Activated naive CD4-positive, alpha-beta T cell treated with anti-CD3 and anti-CD28 coated beads for 36 hours (primary cell): ENCODE measurements at regions not wholly inside any gene's neighbourhood (a gene's known extent, or its start where the extent isn't known, plus 50 kb on each side); places are given as distances from the start of the nearest gene placed in this dataset.
"Not testable (repeated sequence)": the region's sequence is repeated elsewhere in the genome, so short reads cannot be mapped to it uniquely, and the experiment has no call there.

Experiments used
- CTCF ChIA-PET: fragments of 350-600 bp; sonication (Branson Sonifier 250); formaldehyde crosslinking; loops from one replicate; lab custom pipeline; 2021; ENCODE audit warnings: antibody characterized with exemption; lab: Charles Lee
- DNase-seq: peaks from one replicate; pipeline ENCODE4 v3.0.0-alpha.2; 2020
- H3K27ac Mint-ChIP-seq: one replicate; pipeline ENCODE4 v1.8.0; 2021; ENCODE audit warnings: mild to moderate bottlenecking, mixed read lengths
- H3K27me3 Mint-ChIP-seq: one replicate; pipeline ENCODE4 v1.8.0; 2021; ENCODE audit warnings: low read depth, mixed read lengths
- H3K36me3 Mint-ChIP-seq: one replicate; pipeline ENCODE4 v1.8.0; 2021; ENCODE audit warnings: low read depth, mixed read lengths
- H3K4me1 Mint-ChIP-seq: one replicate; pipeline ENCODE4 v1.8.0; 2021; ENCODE audit warnings: low read depth, mixed read lengths
- H3K4me3 Mint-ChIP-seq: one replicate; pipeline ENCODE4 v1.8.0; 2021; ENCODE audit warnings: mild to moderate bottlenecking, moderate library complexity, mixed read lengths
- H3K9me3 Mint-ChIP-seq: one replicate; pipeline ENCODE4 v1.8.0; 2021; ENCODE audit warnings: mixed read lengths
- intact Hi-C: fragments of 100-400 bp; cut with micrococcal nuclease; formaldehyde crosslinking; loops from one replicate; pipeline ENCODE4 v1.15.1; 2023

GRCh38 chr12:83271201-83271600 lies 584.5 kb downstream of the TMTC2 start:
- CTCF ChIA-PET: no interaction called here
- Mint-ChIP-seq H3K27ac (no peak overlapping the region), H3K27me3 (no peaks in the 10 kb centered on the region), H3K36me3 (no peaks in the 10 kb centered on the region), H3K9me3 (peaks cover 14% of the 10 kb centered on the region), H3K4me3 (no peak overlapping the region), H3K4me1 (no peaks in the 10 kb centered on the region)
- intact Hi-C loops: no loop called here
- no peak for DNase-seq

GRCh38 chr12:83265808-83266207 lies 579.1 kb downstream of the TMTC2 start:
- no peaks in the 10 kb centered on the region for H3K27me3 Mint-ChIP-seq
- H3K9me3 Mint-ChIP-seq: peaks cover 5% of the 10 kb centered on the region
- no peak overlapping the region for H3K27ac Mint-ChIP-seq
- intact Hi-C loops: no loop called here
- H3K4me1 Mint-ChIP-seq: no peaks in the 10 kb centered on the region
- DNase-seq: no peak
- CTCF ChIA-PET: no interaction called here
- no peaks in the 10 kb centered on the region for H3K36me3 Mint-ChIP-seq
- H3K4me3 Mint-ChIP-seq: no peak overlapping the region

- H3K4me3 Mint-ChIP-seq: no peak overlapping the region
- CTCF ChIA-PET: no interaction called here
- DNase-seq: no peak
- H3K9me3 Mint-ChIP-seq: no peaks in the 10 kb centered on the region
- no peaks in the 10 kb centered on the region for H3K27me3 Mint-ChIP-seq
- intact Hi-C loops: no loop called here
- no peaks in the 10 kb centered on the region for H3K36me3 Mint-ChIP-seq
- H3K27ac Mint-ChIP-seq: no peak overlapping the region
- H3K4me1 Mint-ChIP-seq: no peaks in the 10 kb centered on the region
Observed at GRCh38 chr12:83261998-83262397, 575.3 kb downstream of the TMTC2 start.

GRCh38 chr12:83260126-83260525 lies 573.4 kb downstream of the TMTC2 start:
- CTCF ChIA-PET: not testable (repeated sequence)

GRCh38 chr12:83257726-83258125 lies 571.0 kb downstream of the TMTC2 start:
- H3K4me1 Mint-ChIP-seq: no peaks in the 10 kb centered on the region
- no peaks in the 10 kb centered on the region for H3K36me3 Mint-ChIP-seq
- CTCF ChIA-PET: no interaction called here
- no peak overlapping the region for H3K4me3 Mint-ChIP-seq
- no peaks in the 10 kb centered on the region for H3K27me3 Mint-ChIP-seq
- intact Hi-C loops: loop anchor here (5.0 kb wide), 1 partner anchor 570 kb away; the partner anchor contains the start of gene TMTC2
- DNase-seq: no peak
- H3K27ac Mint-ChIP-seq: no peak overlapping the region
- H3K9me3 Mint-ChIP-seq: peaks cover 3% of the 10 kb centered on the region

More at GRCh38 chr12:83260126-83260525, 573.4 kb downstream of the TMTC2 start:
- H3K4me1 Mint-ChIP-seq, H3K36me3 Mint-ChIP-seq, H3K4me3 Mint-ChIP-seq, H3K27ac Mint-ChIP-seq, H3K9me3 Mint-ChIP-seq, intact Hi-C loops, H3K27me3 Mint-ChIP-seq, DNase-seq: not testable (repeated sequence)

- DNase-seq: no peak
- intact Hi-C loops: loop anchor here (5.0 kb wide), 1 partner anchor 569 kb away; the partner anchor contains the start of gene TMTC2
- no peak overlapping the region for H3K4me3 Mint-ChIP-seq
- CTCF ChIA-PET: no interaction called here
- no peaks in the 10 kb centered on the region for H3K27me3 Mint-ChIP-seq
- H3K27ac Mint-ChIP-seq: no peak overlapping the region
- no peaks in the 10 kb centered on the region for H3K36me3 Mint-ChIP-seq
- H3K9me3 Mint-ChIP-seq: peaks cover 3% of the 10 kb centered on the region
- H3K4me1 Mint-ChIP-seq: no peaks in the 10 kb centered on the region
Observed at GRCh38 chr12:83256562-83256961, 569.9 kb downstream of the TMTC2 start.

GRCh38 chr12:83250866-83251265 lies 564.2 kb downstream of the TMTC2 start:
- Mint-ChIP-seq H3K4me1 (no peaks in the 10 kb centered on the region), H3K36me3 (no peaks in the 10 kb centered on the region), H3K4me3 (no peak overlapping the region), H3K27ac (no peak overlapping the region), H3K27me3 (no peaks in the 10 kb centered on the region), H3K9me3 (peaks cover 1% of the 10 kb centered on the region)
- CTCF ChIA-PET: no interaction called here
- no peak for DNase-seq
- intact Hi-C loops: no loop called here

- Mint-ChIP-seq H3K27me3 (no peaks in the 10 kb centered on the region), H3K27ac (no peak overlapping the region), H3K9me3 (no peaks in the 10 kb centered on the region), H3K36me3 (no peaks in the 10 kb centered on the region), H3K4me3 (no peak overlapping the region), H3K4me1 (no peaks in the 10 kb centered on the region)
- CTCF ChIA-PET: no interaction called here
- no peak for DNase-seq
- intact Hi-C loops: no loop called here
Observed at GRCh38 chr12:83245156-83245555, 558.5 kb downstream of the TMTC2 start.

- H3K36me3 Mint-ChIP-seq: no peaks in the 10 kb centered on the region
- no peaks in the 10 kb centered on the region for H3K9me3 Mint-ChIP-seq
- CTCF ChIA-PET: no interaction called here
- no peak for DNase-seq
- H3K27me3 Mint-ChIP-seq: no peaks in the 10 kb centered on the region
- no peak overlapping the region for H3K4me3 Mint-ChIP-seq
- no peak overlapping the region for H3K27ac Mint-ChIP-seq
- H3K4me1 Mint-ChIP-seq: no peaks in the 10 kb centered on the region
- intact Hi-C loops: no loop called here
Observed at GRCh38 chr12:83244001-83244400, 557.3 kb downstream of the TMTC2 start.

- H3K27me3 Mint-ChIP-seq, H3K36me3 Mint-ChIP-seq, H3K9me3 Mint-ChIP-seq, H3K4me3 Mint-ChIP-seq, CTCF ChIA-PET, H3K27ac Mint-ChIP-seq, intact Hi-C loops, DNase-seq, H3K4me1 Mint-ChIP-seq: not testable (repeated sequence)
Observed at GRCh38 chr12:83233987-83234386, 547.3 kb downstream of the TMTC2 start.

- DNase-seq, CTCF ChIA-PET, H3K27ac Mint-ChIP-seq, H3K36me3 Mint-ChIP-seq, H3K27me3 Mint-ChIP-seq, H3K4me3 Mint-ChIP-seq, intact Hi-C loops, H3K4me1 Mint-ChIP-seq: not testable (repeated sequence)
- H3K9me3 Mint-ChIP-seq: peaks cover 15% of the 10 kb centered on the region
Observed at GRCh38 chr12:83226960-83227359, 540.3 kb downstream of the TMTC2 start.

GRCh38 chr12:83225806-83226205 lies 539.1 kb downstream of the TMTC2 start:
- H3K27ac Mint-ChIP-seq: no peak overlapping the region
- H3K9me3 Mint-ChIP-seq: peaks cover 15% of the 10 kb centered on the region
- no peak for DNase-seq
- CTCF ChIA-PET: no interaction called here
- no peak overlapping the region for H3K4me3 Mint-ChIP-seq
- no peaks in the 10 kb centered on the region for H3K4me1 Mint-ChIP-seq
- intact Hi-C loops: no loop called here
- H3K27me3 Mint-ChIP-seq: no peaks in the 10 kb centered on the region
- no peaks in the 10 kb centered on the region for H3K36me3 Mint-ChIP-seq

GRCh38 chr12:83224012-83224411 lies 537.3 kb downstream of the TMTC2 start:
- CTCF ChIA-PET: no interaction called here
- intact Hi-C loops: no loop called here
- no peaks in the 10 kb centered on the region for H3K27me3 Mint-ChIP-seq
- H3K4me3 Mint-ChIP-seq: no peak overlapping the region
- no peak overlapping the region for H3K27ac Mint-ChIP-seq
- no peaks in the 10 kb centered on the region for H3K36me3 Mint-ChIP-seq
- peaks cover 11% of the 10 kb centered on the region for H3K9me3 Mint-ChIP-seq
- DNase-seq: no peak
- H3K4me1 Mint-ChIP-seq: no peaks in the 10 kb centered on the region

- Mint-ChIP-seq H3K36me3 (no peaks in the 10 kb centered on the region), H3K9me3 (no peaks in the 10 kb centered on the region), H3K27me3 (no peaks in the 10 kb centered on the region), H3K4me3 (no peak overlapping the region), H3K4me1 (no peaks in the 10 kb centered on the region), H3K27ac (no peak overlapping the region)
- intact Hi-C loops: no loop called here
- DNase-seq: no peak
- CTCF ChIA-PET: no interaction called here
Observed at GRCh38 chr12:83220774-83221173, 534.1 kb downstream of the TMTC2 start.
